MM.1S (cell line): ENCODE measurements at regions not wholly inside any gene's neighbourhood (a gene's known extent, or its start where the extent isn't known, plus 50 kb on each side); places are given as distances from the start of the nearest gene placed in this dataset.
"Not testable (repeated sequence)": the region's sequence is repeated elsewhere in the genome, so short reads cannot be mapped to it uniquely, and the experiment has no call there.

ENCODE experiments used
- DNase-seq: peaks from one replicate; pipeline ENCODE4 v3.0.0-alpha.2; 2015
- H2AFZ ChIP-seq: fragments of 300-600 bp; sonication (generic); 2 replicates; pipeline ENCODE4 v1.6.0; 2016; ENCODE audit warnings: antibody characterized with exemption, low read length
- H3F3A ChIP-seq: fragments of 300-600 bp; sonication (generic); 2 replicates; pipeline ENCODE4 v1.6.1; 2016; ENCODE audit warnings: mild to moderate bottlenecking, antibody characterized with exemption, low read length, moderate library complexity, mixed read lengths; ENCODE audit not compliant: insufficient read depth
- H3K27ac ChIP-seq: fragments of 300-600 bp; sonication (generic); 2 replicates; pipeline ENCODE4 v1.5.1; 2016; ENCODE audit warnings: mild to moderate bottlenecking, low read length
- H3K27me3 ChIP-seq: fragments of 300-600 bp; sonication (generic); replicated peaks from 2 replicates; pipeline ENCODE4 v1.6.0; 2016; ENCODE audit warnings: low read length; ENCODE audit not compliant: insufficient read depth
- H3K36me3 ChIP-seq: fragments of 300-600 bp; sonication (generic); replicated peaks from 2 replicates; pipeline ENCODE4 v1.6.1; 2016; ENCODE audit warnings: mild to moderate bottlenecking, low read length, mixed read lengths; ENCODE audit not compliant: insufficient read depth
- H3K4me1 ChIP-seq: fragments of 300-600 bp; sonication (generic); 2 replicates; pipeline ENCODE4 v1.6.1; 2016; ENCODE audit warnings: low read length, mixed read lengths
- H3K4me2 ChIP-seq: fragments of 300-600 bp; sonication (generic); 2 replicates; pipeline ENCODE4 v1.6.0; 2016; ENCODE audit warnings: low read depth, low read length
- H3K4me3 ChIP-seq: fragments of 300-600 bp; sonication (generic); 2 replicates; pipeline ENCODE4 v1.5.1; 2016; ENCODE audit warnings: low read length, mixed read lengths
- H3K79me2 ChIP-seq: fragments of 300-600 bp; sonication (generic); 2 replicates; pipeline ENCODE4 v1.6.1; 2016; ENCODE audit warnings: mixed run types, low read length, mixed read lengths
- H3K9ac ChIP-seq: fragments of 300-600 bp; sonication (generic); 2 replicates; pipeline ENCODE4 v1.6.1; 2016; ENCODE audit warnings: low read length, mixed read lengths
- H3K9me2 ChIP-seq: fragments of 300-600 bp; sonication (generic); replicated peaks from 2 replicates; pipeline ENCODE4 v1.6.1; 2016; ENCODE audit warnings: mild to moderate bottlenecking, low read length, mixed read lengths; ENCODE audit not compliant: insufficient read depth
- H3K9me3 ChIP-seq: fragments of 300-600 bp; sonication (generic); replicated peaks from 2 replicates; pipeline ENCODE4 v1.6.1; 2016; ENCODE audit warnings: mild to moderate bottlenecking, low read length, mixed read lengths; ENCODE audit not compliant: insufficient read depth
- H4K20me1 ChIP-seq: fragments of 300-600 bp; sonication (generic); 2 replicates; pipeline ENCODE4 v1.6.1; 2016; ENCODE audit warnings: mild to moderate bottlenecking, low read length, moderate library complexity, mixed read lengths; ENCODE audit not compliant: insufficient read depth
- CTCF ChIP-seq: fragments of 300-600 bp; sonication (generic); IDR thresholded peaks from 2 replicates; pipeline ENCODE4 v1.5.1; 2016; ENCODE audit warnings: antibody characterized with exemption, low read length, mixed read lengths
- EZH2 ChIP-seq: fragments of 300-600 bp; sonication (generic); optimal IDR thresholded peaks from 2 replicates; pipeline ENCODE3; 2017; ENCODE audit warnings: low read depth, mild to moderate bottlenecking, antibody characterized with exemption, low read length, mixed read lengths
- EZH2phosphoT487 ChIP-seq: fragments of 300-600 bp; sonication (generic); IDR thresholded peaks from 2 replicates; pipeline ENCODE4 v1.6.1; 2018; ENCODE audit warnings: antibody characterized with exemption, low read length

GRCh38 chr10:130265542-130265941, 129.4 kb downstream of the GLRX3 start:
- no peak overlapping the region for H3K9ac ChIP-seq
- no peaks in the 10 kb centered on the region for H3K79me2 ChIP-seq
- no peak for DNase-seq
- H3K9me3 ChIP-seq, result no peaks in the 10 kb centered on the region
- no peak overlapping the region for H3K27ac ChIP-seq
- H3K9me2 ChIP-seq, result no peaks in the 10 kb centered on the region
- no peak overlapping the region for H2AFZ ChIP-seq
- TF ChIP-seq CTCF (no peak), EZH2phosphoT487 (no peak), EZH2 (no peak)
- H3K36me3 ChIP-seq, result no peaks in the 10 kb centered on the region
- no peaks in the 10 kb centered on the region for H3K4me1 ChIP-seq
- H4K20me1 ChIP-seq, result no peaks in the 10 kb centered on the region
- no peaks in the 10 kb centered on the region for H3F3A ChIP-seq
- no peak overlapping the region for H3K4me2 ChIP-seq
- H3K4me3 ChIP-seq, result no peak overlapping the region
- no peaks in the 10 kb centered on the region for H3K27me3 ChIP-seq

- TF ChIP-seq EZH2 (no peak), CTCF (no peak), EZH2phosphoT487 (no peak)
- no peak overlapping the region for H2AFZ ChIP-seq
- H3K27ac ChIP-seq, result no peak overlapping the region
- no peak for DNase-seq
- H3K9me3 ChIP-seq, result no peaks in the 10 kb centered on the region
- no peaks in the 10 kb centered on the region for H3F3A ChIP-seq
- no peaks in the 10 kb centered on the region for H3K9me2 ChIP-seq
- no peaks in the 10 kb centered on the region for H3K27me3 ChIP-seq
- no peaks in the 10 kb centered on the region for H3K36me3 ChIP-seq
- no peak overlapping the region for H3K9ac ChIP-seq
- no peaks in the 10 kb centered on the region for H4K20me1 ChIP-seq
- H3K4me3 ChIP-seq, result no peak overlapping the region
- H3K79me2 ChIP-seq, result no peaks in the 10 kb centered on the region
- H3K4me1 ChIP-seq, result no peaks in the 10 kb centered on the region
- H3K4me2 ChIP-seq, result no peak overlapping the region
Observed at GRCh38 chr10:130282492-130283218, 146.5 kb downstream of the GLRX3 start.

GRCh38 chr10:130283219-130283545, 147.0 kb downstream of the GLRX3 start:
- no peaks in the 10 kb centered on the region for H3K4me1 ChIP-seq
- no peak for DNase-seq
- no peak overlapping the region for H3K9ac ChIP-seq
- no peaks in the 10 kb centered on the region for H4K20me1 ChIP-seq
- no peaks in the 10 kb centered on the region for H3K27me3 ChIP-seq
- H3K36me3 ChIP-seq, result no peaks in the 10 kb centered on the region
- TF ChIP-seq CTCF, result no peak
- no peak for TF ChIP-seq EZH2phosphoT487
- TF ChIP-seq EZH2, result no peak
- no peaks in the 10 kb centered on the region for H3K79me2 ChIP-seq
- no peaks in the 10 kb centered on the region for H3F3A ChIP-seq
- no peak overlapping the region for H3K4me2 ChIP-seq
- H3K27ac ChIP-seq, result no peak overlapping the region
- no peak overlapping the region for H2AFZ ChIP-seq
- H3K9me2 ChIP-seq, result no peaks in the 10 kb centered on the region
- H3K4me3 ChIP-seq, result no peak overlapping the region
- H3K9me3 ChIP-seq, result no peaks in the 10 kb centered on the region

GRCh38 chr10:130295761-130296160, 159.6 kb downstream of the GLRX3 start:
- H3K36me3 ChIP-seq, H3K9me2 ChIP-seq, H3K27ac ChIP-seq, H2AFZ ChIP-seq, H3F3A ChIP-seq, H3K4me3 ChIP-seq, H3K9ac ChIP-seq, H3K4me2 ChIP-seq, DNase-seq, H3K79me2 ChIP-seq, H3K4me1 ChIP-seq, H3K27me3 ChIP-seq, H4K20me1 ChIP-seq, H3K9me3 ChIP-seq: not testable (repeated sequence)
